ENCODE measurements at regions not wholly inside any gene's neighbourhood (a gene's known extent, or its start where the extent isn't known, plus 50 kb on each side); places are given as distances from the start of the nearest gene placed in this dataset.

GRCh38 chr5:53394808-53395207 lies 85.6 kb upstream of the FST start:
- no peak overlapping the region for H3K4me3 ChIP-seq
- H3K27me3 ChIP-seq, result no peaks in the 10 kb centered on the region
- H3K27ac ChIP-seq, result no peak overlapping the region
- no peak for TF ChIP-seq CTCF (IDR thresholded peaks at IDR 0.05)
- H3K4me1 ChIP-seq, result no peaks in the 10 kb centered on the region
- no peak for DNase-seq (ENCODE audit: low spot score)
- peaks cover 0 to under 1% of the 10 kb centered on the region in 2 donors for H3K9me3 ChIP-seq
- no peaks in the 10 kb centered on the region for H3K36me3 ChIP-seq

- Histone ChIP-seq H3K27me3 (no peaks in the 10 kb centered on the region), H3K27ac (no peak overlapping the region), H3K9me3 (no peaks in the 10 kb centered on the region), H3K4me1 (no peaks in the 10 kb centered on the region), H3K4me3 (no peak overlapping the region), H3K36me3 (no peaks in the 10 kb centered on the region)
- TF ChIP-seq CTCF (IDR thresholded peaks at IDR 0.05), result no peak
- no peak for DNase-seq (ENCODE audit: low spot score)
These were observed 83.2 kb upstream of the FST start for GRCh38 chr5:53397141-53397757.

- H3K36me3 ChIP-seq, result no peaks in the 10 kb centered on the region
- no peaks in the 10 kb centered on the region for H3K9me3 ChIP-seq
- no peak for DNase-seq (ENCODE audit: low spot score)
- H3K27ac ChIP-seq, result no peak overlapping the region
- no peak for TF ChIP-seq CTCF (IDR thresholded peaks at IDR 0.05)
- H3K27me3 ChIP-seq, result no peaks in the 10 kb centered on the region
- no peak overlapping the region for H3K4me3 ChIP-seq
- H3K4me1 ChIP-seq, result no peaks in the 10 kb centered on the region
These were observed 82.6 kb upstream of the FST start for GRCh38 chr5:53397845-53398244.

GRCh38 chr5:53399926-53400697 lies 80.3 kb upstream of the FST start:
- no peaks in the 10 kb centered on the region for H3K4me1 ChIP-seq
- no peak for DNase-seq (ENCODE audit: low spot score)
- no peaks in the 10 kb centered on the region for H3K36me3 ChIP-seq
- H3K27ac ChIP-seq, result no peak overlapping the region
- no peak overlapping the region for H3K4me3 ChIP-seq
- no peak for TF ChIP-seq CTCF (IDR thresholded peaks at IDR 0.05)
- H3K9me3 ChIP-seq, result no peaks in the 10 kb centered on the region
- no peaks in the 10 kb centered on the region for H3K27me3 ChIP-seq

GRCh38 chr5:53403291-53403690 lies 77.1 kb upstream of the FST start:
- Histone ChIP-seq H3K36me3 (no peaks in the 10 kb centered on the region), H3K9me3 (no peaks in the 10 kb centered on the region), H3K27me3 (no peaks in the 10 kb centered on the region), H3K27ac (no peak overlapping the region), H3K4me1 (no peaks in the 10 kb centered on the region), H3K4me3 (no peak overlapping the region)
- no peak for DNase-seq (ENCODE audit: low spot score)
- no peak for TF ChIP-seq CTCF (IDR thresholded peaks at IDR 0.05)

Measured in right atrium auricular region (tissue), 2 donors.